GM12892 (cell line): ENCODE measurements at regions not wholly inside any gene's neighbourhood (a gene's known extent, or its start where the extent isn't known, plus 50 kb on each side); places are given as distances from the start of the nearest gene placed in this dataset.

Experiments
- DNase-seq: peaks from one replicate; pipeline ENCODE4 v3.0.0; 2011; ENCODE audit not compliant: insufficient read length
- FAIRE-seq: peaks from 2 replicates; lab custom pipeline; 2011; peaks lifted over from hg19 to GRCh38; lab: Jason Lieb, UNC
- POLR2A ChIP-seq: IDR thresholded peaks from 2 replicates; pipeline ENCODE4 v1.6.1; 2011; ENCODE audit warnings: low read depth, low read length, control low read depth
- POLR2AphosphoS5 ChIP-seq: IDR thresholded peaks from 2 replicates; pipeline ENCODE4 v1.6.1; 2011; ENCODE audit warnings: low read depth, low read length, control low read depth
- TAF1 ChIP-seq: IDR thresholded peaks from 2 replicates; pipeline ENCODE4 v1.6.1; 2011; ENCODE audit warnings: low read depth, mild to moderate bottlenecking, control low read depth, low read length, borderline replicate concordance

DNA sequence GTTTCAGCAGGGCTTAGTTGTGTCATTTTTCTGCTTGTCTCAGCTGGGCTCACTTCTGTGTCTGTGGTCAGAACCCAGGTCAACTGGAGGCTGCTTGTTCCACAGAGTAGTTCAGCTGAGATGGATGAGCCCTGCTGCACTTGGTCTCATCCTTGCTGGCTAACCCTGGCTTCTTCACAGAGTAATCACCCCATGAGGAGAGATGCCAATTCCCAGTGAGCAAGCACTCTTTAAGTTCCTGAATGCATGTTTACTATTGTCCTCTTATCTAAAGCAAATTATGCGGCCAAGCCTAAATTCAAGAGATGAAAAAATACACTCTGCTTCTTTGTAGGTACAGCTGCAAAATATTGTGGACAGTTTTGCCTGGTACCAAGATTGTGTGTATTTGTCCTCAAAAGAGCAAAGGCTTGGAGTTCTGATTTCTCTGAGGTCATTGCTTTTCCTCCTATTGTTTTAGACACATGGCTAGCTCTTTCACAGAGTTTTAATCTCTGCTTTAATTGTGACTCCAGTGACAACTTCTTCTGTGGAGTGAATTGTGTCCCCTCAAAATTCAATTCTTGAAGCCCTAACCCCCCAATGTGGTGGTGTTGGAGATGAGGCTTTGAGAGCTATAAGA, 236.6 kb upstream of the ANKRD50 start:
- no peak for FAIRE-seq
- no peak for DNase-seq
- TF ChIP-seq POLR2AphosphoS5, result no peak
- no peak for TF ChIP-seq POLR2A
- no peak for TF ChIP-seq TAF1

DNA sequence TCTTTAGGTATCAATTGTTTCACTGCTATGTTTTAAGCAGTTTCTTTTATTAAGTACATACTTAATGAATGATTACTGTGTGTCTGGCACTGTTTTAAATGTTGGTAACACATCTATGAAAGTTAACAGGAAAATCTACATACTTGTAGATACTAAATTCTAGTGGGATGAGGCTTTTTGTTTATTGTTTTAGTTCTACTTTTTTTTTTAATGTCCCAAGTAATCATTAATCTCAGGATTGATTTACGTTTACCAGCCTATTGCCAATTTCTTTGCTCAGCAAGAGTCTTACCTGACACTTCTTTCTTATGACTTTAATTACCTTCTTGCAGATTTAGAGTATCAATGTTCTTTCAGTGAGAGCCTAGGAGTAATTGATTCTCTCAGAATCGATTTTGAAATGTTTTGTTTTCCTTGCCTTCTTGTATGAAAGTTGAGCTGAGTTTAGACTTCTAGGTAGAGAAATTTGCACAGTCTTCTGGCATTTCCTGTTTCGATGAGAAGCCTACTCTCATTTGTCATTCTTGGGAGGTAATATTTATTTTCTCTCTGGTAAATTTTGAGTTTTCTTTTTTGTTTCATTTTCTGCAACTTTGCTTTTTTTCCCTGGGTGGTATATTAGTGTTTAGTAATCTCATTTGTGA, 235.2 kb upstream of the ANKRD50 start:
- no peak for DNase-seq
- FAIRE-seq, result no peak
- TF ChIP-seq POLR2A, result no peak
- no peak for TF ChIP-seq POLR2AphosphoS5
- no peak for TF ChIP-seq TAF1

DNA sequence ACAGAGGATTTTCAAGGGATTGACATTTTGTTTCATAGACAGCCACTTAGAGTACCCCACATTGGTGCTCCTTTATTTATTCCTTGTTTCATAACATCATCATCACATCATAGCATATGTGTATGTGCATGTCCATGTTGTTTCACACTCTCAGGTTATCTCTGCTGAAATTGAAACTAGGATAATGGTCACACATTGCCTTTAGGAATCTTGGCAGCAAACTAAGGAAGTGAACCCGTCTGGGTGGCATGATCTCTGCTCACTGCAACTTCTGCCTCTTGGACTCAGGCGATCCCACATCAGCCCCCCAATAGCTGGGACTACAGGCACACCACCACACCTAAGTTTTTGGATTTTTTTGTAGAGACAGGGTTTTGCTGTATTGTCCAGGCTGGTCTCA, 234.2 kb upstream of the ANKRD50 start:
- FAIRE-seq (no peak), DNase-seq (no peak)

DNA sequence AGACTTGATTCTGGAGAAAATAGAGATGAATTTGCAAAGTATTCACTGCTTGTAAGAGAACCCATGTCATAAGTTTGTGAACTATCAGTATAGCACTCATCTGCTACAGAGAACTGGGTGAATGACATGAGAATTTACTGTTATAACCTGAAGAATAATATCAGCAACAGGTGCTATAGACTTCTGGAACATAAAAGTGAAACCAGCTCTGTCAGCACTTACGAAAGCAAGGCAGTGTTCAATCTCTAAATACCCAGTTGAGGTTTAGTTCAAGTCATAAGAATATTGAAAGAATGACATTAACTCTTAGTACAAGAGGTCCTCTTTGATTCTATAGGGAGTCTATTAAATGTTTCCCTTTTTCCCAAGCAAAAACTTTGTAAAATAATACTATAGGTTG, 232.9 kb upstream of the ANKRD50 start:
- FAIRE-seq (no peak), DNase-seq (no peak)
- no peak for TF ChIP-seq TAF1
- TF ChIP-seq POLR2A, result no peak
- no peak for TF ChIP-seq POLR2AphosphoS5

More for the DNA sequence above, 234.2 kb upstream of the ANKRD50 start:
- no peak for TF ChIP-seq POLR2A
- TF ChIP-seq TAF1, result no peak
- TF ChIP-seq POLR2AphosphoS5, result no peak

DNA sequence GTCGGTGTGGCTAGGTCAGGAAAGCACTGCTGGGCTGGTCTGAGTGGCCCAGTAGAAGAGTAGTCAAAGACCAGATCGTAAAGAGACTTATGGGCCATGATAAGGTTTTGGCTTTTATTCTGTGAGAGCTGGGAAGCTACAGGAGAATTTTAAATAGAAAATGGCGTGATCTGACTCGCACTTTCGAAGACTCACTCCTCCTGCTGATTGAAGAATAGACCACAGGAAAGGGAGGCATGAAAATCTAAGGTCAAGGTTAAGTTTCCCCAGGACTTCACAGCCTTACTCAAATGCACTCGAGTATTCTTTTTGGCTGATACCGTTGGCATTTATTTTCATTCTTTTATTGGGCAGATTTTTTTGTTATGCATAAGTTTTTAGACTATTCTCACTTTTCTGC, 231.4 kb upstream of the ANKRD50 start:
- TF ChIP-seq POLR2AphosphoS5 (no peak), POLR2A (no peak), TAF1 (no peak)

DNA sequence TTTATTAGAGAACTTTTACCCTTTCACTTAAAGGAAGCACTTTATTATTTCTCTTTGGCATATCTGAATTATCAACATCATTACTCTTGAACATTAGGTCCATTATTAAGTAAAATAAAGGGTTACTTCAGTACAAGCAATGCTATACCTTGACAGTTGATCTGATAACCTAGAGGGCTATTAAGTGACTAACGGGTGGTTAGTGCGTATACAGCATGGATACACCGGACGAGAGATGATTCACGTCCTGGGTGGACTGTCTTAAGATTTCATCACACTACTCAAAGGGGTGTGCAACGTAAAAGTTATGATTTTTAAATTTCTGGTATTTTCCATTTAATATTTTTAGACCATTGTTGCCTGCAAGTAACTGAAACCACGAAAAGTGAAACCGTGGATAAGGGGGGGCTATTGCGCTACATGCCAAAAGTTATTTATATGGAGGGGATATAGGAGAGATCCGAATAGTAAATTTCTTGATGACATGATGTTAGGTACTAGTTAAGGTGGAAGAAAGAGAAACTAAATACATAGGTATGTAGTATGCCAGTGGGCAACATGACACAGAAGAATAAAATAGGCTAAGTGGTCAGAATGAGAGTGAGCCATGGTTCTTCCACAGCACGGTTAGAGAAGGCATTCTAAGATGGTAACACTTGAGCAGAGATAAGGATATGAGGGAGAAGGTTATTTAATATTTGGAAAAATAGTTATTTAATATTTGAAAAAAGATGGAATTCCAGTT, 230.8 kb upstream of the ANKRD50 start:
- TF ChIP-seq POLR2A, result no peak
- TF ChIP-seq TAF1, result no peak
- TF ChIP-seq POLR2AphosphoS5, result no peak
- FAIRE-seq, result no peak

More for the DNA sequence above, 231.4 kb upstream of the ANKRD50 start:
- no peak for FAIRE-seq
- no peak for DNase-seq

DNA sequence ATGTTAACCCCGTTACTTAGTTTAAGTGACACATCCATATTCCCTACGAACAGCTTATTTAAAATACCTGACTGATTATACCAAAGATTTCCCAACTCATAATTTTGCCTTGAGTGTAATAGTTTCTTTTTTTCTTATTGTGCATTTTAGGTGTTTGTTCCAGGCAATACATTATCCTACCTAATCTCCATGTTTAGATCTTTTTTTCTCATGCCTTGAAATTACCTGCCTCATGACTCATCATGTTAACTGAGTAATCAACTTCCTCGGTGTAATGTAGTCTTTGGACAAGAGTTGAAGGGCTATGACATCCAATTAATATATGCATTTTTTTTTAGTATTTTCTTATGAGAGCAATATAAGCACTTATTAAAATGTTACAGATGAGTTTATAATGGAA, 228.7 kb upstream of the ANKRD50 start:
- DNase-seq (no peak), FAIRE-seq (no peak)
- no peak for TF ChIP-seq POLR2AphosphoS5
- no peak for TF ChIP-seq TAF1
- TF ChIP-seq POLR2A, result no peak

More for the DNA sequence above, 230.8 kb upstream of the ANKRD50 start:
- DNase-seq, result no peak

DNA sequence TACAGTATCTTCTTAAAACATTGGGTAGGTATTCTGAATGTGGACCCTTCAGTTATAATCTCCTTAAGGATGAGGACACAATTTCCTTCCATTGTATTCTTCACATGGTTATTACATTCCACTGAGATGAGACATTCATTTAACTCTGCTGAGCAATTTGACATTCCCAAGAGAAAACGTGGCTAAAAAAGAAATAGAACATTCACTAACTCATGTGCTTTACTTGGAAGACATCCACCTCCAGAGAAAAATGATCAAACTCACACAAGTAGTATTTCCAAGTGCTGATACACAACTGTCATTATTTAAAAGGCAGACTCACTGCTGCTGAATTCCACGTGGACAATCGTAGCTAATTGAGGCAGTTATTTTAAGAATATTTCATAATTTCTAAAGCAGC, 227.9 kb upstream of the ANKRD50 start:
- DNase-seq, result no peak
- no peak for FAIRE-seq
- TF ChIP-seq POLR2AphosphoS5 (no peak), POLR2A (no peak), TAF1 (no peak)

DNA sequence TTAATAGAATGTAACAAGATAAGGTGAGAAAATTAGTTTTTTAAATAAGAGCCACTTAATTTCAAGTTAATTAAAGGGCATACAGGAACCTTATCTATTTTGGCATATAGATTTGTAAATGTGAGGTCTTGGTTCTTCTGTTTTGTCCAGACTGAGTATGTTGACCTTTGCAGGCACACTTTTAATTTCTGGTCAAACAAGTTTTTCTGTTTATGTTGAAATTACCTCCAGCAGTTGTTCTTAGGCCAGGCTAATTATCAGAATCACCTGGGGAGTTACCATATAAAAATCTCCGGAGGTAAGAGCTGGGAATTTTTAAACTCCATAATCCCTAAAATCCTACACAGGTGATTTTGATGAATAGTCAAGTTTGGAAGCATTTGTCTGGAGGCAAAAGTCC, 227.4 kb upstream of the ANKRD50 start:
- TF ChIP-seq POLR2A, result no peak
- no peak for TF ChIP-seq POLR2AphosphoS5
- no peak for TF ChIP-seq TAF1
- FAIRE-seq (no peak), DNase-seq (no peak)

DNA sequence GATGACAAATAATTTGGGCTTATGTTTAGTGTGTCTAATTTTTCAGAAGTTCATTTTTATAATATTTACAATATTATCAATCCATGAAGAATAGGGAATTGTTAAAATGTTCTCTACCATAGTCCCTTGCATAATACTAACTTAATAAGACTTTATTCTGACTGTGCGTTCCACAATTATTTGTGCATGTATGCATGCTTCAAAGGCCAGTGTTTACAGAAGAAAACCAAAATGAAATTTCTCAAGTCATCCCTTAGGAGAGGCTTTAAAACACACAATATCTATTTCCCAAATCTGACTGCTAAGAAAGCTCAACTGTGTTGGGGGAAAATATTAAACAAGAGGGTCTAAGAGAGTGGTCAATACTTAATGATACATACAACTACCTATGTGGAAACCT, 226.3 kb upstream of the ANKRD50 start:
- TF ChIP-seq POLR2A (no peak), TAF1 (no peak), POLR2AphosphoS5 (no peak)
- FAIRE-seq, result no peak
- no peak for DNase-seq

DNA sequence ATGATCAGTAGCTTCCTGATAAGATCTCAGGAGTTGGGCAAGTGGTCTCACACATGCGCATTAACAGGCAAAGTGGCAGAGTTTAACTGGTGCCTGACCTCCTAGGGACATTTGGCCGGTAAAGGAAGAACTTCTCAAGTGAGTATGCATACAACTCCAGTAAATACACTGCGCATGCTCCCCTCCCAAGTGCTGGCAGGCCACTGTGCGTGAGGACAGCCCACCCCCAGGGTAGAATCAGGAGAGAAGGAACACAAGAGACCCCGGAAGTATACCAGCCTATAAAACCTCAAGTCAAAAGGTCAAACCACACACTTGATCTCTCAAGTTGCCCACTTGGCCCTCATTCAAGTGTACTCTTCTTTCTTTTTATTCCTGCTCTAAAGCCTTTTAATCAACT, 225.5 kb upstream of the ANKRD50 start:
- TF ChIP-seq POLR2A (no peak), POLR2AphosphoS5 (no peak), TAF1 (no peak)
- DNase-seq (no peak), FAIRE-seq (no peak)
